ENCODE measurements at regions not wholly inside any gene's neighbourhood (a gene's known extent, or its start where the extent isn't known, plus 50 kb on each side); places are given as distances from the start of the nearest gene placed in this dataset.

GRCh38 chr14:99075061-99075460 lies 196.9 kb downstream of the BCL11B start:
- TF ChIP-seq ZFX (IDR thresholded peaks at IDR 0.05): no peak
- no peak for TF ChIP-seq CTCF (conservative IDR thresholded peaks at IDR 0.05)
- H3K27ac ChIP-seq: no peak overlapping the region

- TF ChIP-seq CTCF (conservative IDR thresholded peaks at IDR 0.05) (no peak), ZFX (IDR thresholded peaks at IDR 0.05) (no peak)
- H3K27ac ChIP-seq: no peak overlapping the region
These were observed 196.1 kb downstream of the BCL11B start for GRCh38 chr14:99075771-99076375.

GRCh38 chr14:99077076-99077843 lies 194.7 kb downstream of the BCL11B start:
- TF ChIP-seq ZFX (IDR thresholded peaks at IDR 0.05) (no peak), CTCF (conservative IDR thresholded peaks at IDR 0.05) (no peak)
- H3K27ac ChIP-seq: no peak overlapping the region

GRCh38 chr14:99077844-99078236 lies 194.2 kb downstream of the BCL11B start:
- TF ChIP-seq ZFX (IDR thresholded peaks at IDR 0.05) (no peak), CTCF (conservative IDR thresholded peaks at IDR 0.05) (no peak)

GRCh38 chr14:99078426-99078825 lies 193.6 kb downstream of the BCL11B start:
- TF ChIP-seq CTCF (conservative IDR thresholded peaks at IDR 0.05) (no peak), ZFX (IDR thresholded peaks at IDR 0.05) (no peak)
- no peak overlapping the region for H3K27ac ChIP-seq

More at GRCh38 chr14:99077844-99078236, 194.2 kb downstream of the BCL11B start:
- no peak overlapping the region for H3K27ac ChIP-seq

GRCh38 chr14:99079061-99079727 lies 192.8 kb downstream of the BCL11B start:
- H3K27ac ChIP-seq: no peak overlapping the region
- TF ChIP-seq CTCF (conservative IDR thresholded peaks at IDR 0.05) (no peak), ZFX (IDR thresholded peaks at IDR 0.05) (no peak)

GRCh38 chr14:99080306-99080705 lies 191.7 kb downstream of the BCL11B start:
- no peak overlapping the region for H3K27ac ChIP-seq
- TF ChIP-seq ZFX (IDR thresholded peaks at IDR 0.05): no peak
